Gastroesophageal sphincter (tissue), 3 donors: ENCODE measurements at regions not wholly inside any gene's neighbourhood (a gene's known extent, or its start where the extent isn't known, plus 50 kb on each side); places are given as distances from the start of the nearest gene placed in this dataset.

Experiments
- CTCF ChIP-seq, 4 experiments: fragments of 200-600 bp in 2 of 4; fragments of 450-650 bp in 2 of 4; sonication (generic) in 1 of 4; IDR thresholded peaks; one replicate each; pipeline ENCODE4 v1.5.1; 2017 to 2019; ENCODE audit warnings: antibody characterized with exemption in 4 of 4, mild to moderate bottlenecking in 2 of 4, moderate library complexity in 2 of 4
- EP300 ChIP-seq: sonication (generic); formaldehyde crosslinking; IDR thresholded peaks from one replicate; pipeline ENCODE4 v1.6.1; 2017; ENCODE audit warnings: antibody characterized with exemption, mild to moderate bottlenecking
- POLR2AphosphoS5 ChIP-seq: sonication (generic); formaldehyde crosslinking; IDR thresholded peaks from one replicate; pipeline ENCODE4 v1.6.1; 2017; ENCODE audit warnings: antibody characterized with exemption

- no peak for TF ChIP-seq EP300
- TF ChIP-seq CTCF (IDR thresholded peaks at IDR 0.05) = no peak
- no peak for TF ChIP-seq POLR2AphosphoS5
These were observed 72.2 kb upstream of the FICD start for GRCh38 chr12:108442910-108443309.
